ENCODE measurements at regions not wholly inside any gene's neighbourhood (a gene's known extent, or its start where the extent isn't known, plus 50 kb on each side); places are given as distances from the start of the nearest gene placed in this dataset.

- Histone ChIP-seq H3K4me1 (no peaks in the 10 kb centered on the region), H3K9me3 (0 out of 2 replicates have a peak, but pooled peaks cover 10% of the 10 kb centered on the region), H3K27me3 (replicated peaks; ENCODE audit: control insufficient read depth, insufficient read depth, low read length) (no peaks in the 10 kb centered on the region), H3K36me3 (ENCODE audit: control insufficient read depth, insufficient read depth, low read length) (no peaks in the 10 kb centered on the region), H3K4me3 (ENCODE audit: low read depth, low read length) (no peak overlapping the region)
- ChIA-PET CTCF (no interaction called here), POLR2A (no interaction called here)
- Mint-ChIP-seq H3K9me3 (ENCODE audit: unreplicated experiment) (no peaks in the 10 kb centered on the region), H3K4me1 (ENCODE audit: low read depth, unreplicated experiment) (no peaks in the 10 kb centered on the region), H3K36me3 (ENCODE audit: insufficient read depth, unreplicated experiment) (no peaks in the 10 kb centered on the region), H3K27me3 (ENCODE audit: insufficient read depth, unreplicated experiment) (peaks cover 5% of the 10 kb centered on the region), H3K27ac (ENCODE audit: unreplicated experiment) (no peak overlapping the region), H3K4me3 (ENCODE audit: unreplicated experiment) (no peak overlapping the region)
- TF ChIP-seq CTCF (IDR thresholded peaks at IDR 0.05; ENCODE audit: insufficient read depth in 1 of 2, low read depth in 1 of 2, low read length in 1 of 2, severe bottlenecking in 1 of 2, unreplicated experiment in 1 of 2): no peak
- no peak for DNase-seq
- intact Hi-C loops (cut with micrococcal nuclease; ENCODE audit: unreplicated experiment): no loop called here
- no TSS peak for BruUV-seq (replicated peaks)
Observed at GRCh38 chr20:55744896-55745295, 260.4 kb downstream of the CBLN4 start.

- H3K4me3 ChIP-seq (ENCODE audit: low read depth, low read length): no peak overlapping the region
- H3K36me3 ChIP-seq (ENCODE audit: control insufficient read depth, insufficient read depth, low read length): no peaks in the 10 kb centered on the region
- H3K27ac Mint-ChIP-seq (ENCODE audit: unreplicated experiment): no peak overlapping the region
- no peaks in the 10 kb centered on the region for H3K4me1 ChIP-seq
- 0 out of 2 replicates have a peak, but pooled peaks cover 10% of the 10 kb centered on the region for H3K9me3 ChIP-seq
- no peak for DNase-seq
- CTCF ChIA-PET: no interaction called here
- H3K27me3 Mint-ChIP-seq (ENCODE audit: insufficient read depth, unreplicated experiment): peaks cover 5% of the 10 kb centered on the region
- H3K4me3 Mint-ChIP-seq (ENCODE audit: unreplicated experiment): no peak overlapping the region
- no peaks in the 10 kb centered on the region for H3K36me3 Mint-ChIP-seq (ENCODE audit: insufficient read depth, unreplicated experiment)
- POLR2A ChIA-PET: no interaction called here
- intact Hi-C loops (cut with micrococcal nuclease; ENCODE audit: unreplicated experiment): no loop called here
- TF ChIP-seq CTCF (IDR thresholded peaks at IDR 0.05; ENCODE audit: insufficient read depth in 1 of 2, low read depth in 1 of 2, low read length in 1 of 2, severe bottlenecking in 1 of 2, unreplicated experiment in 1 of 2): no peak
- no peaks in the 10 kb centered on the region for H3K27me3 ChIP-seq (replicated peaks; ENCODE audit: control insufficient read depth, insufficient read depth, low read length)
- H3K9me3 Mint-ChIP-seq (ENCODE audit: unreplicated experiment): no peaks in the 10 kb centered on the region
- no peaks in the 10 kb centered on the region for H3K4me1 Mint-ChIP-seq (ENCODE audit: low read depth, unreplicated experiment)
- no TSS peak for BruUV-seq (replicated peaks)
Observed at GRCh38 chr20:55741801-55742200, 263.5 kb downstream of the CBLN4 start.

- H3K27me3 ChIP-seq (replicated peaks; ENCODE audit: control insufficient read depth, insufficient read depth, low read length): no peaks in the 10 kb centered on the region
- POLR2A ChIA-PET: no interaction called here
- intact Hi-C loops (cut with micrococcal nuclease; ENCODE audit: unreplicated experiment): no loop called here
- peaks cover 9% of the 10 kb centered on the region for H3K9me3 Mint-ChIP-seq (ENCODE audit: unreplicated experiment)
- DNase-seq: no peak
- H3K36me3 ChIP-seq (ENCODE audit: control insufficient read depth, insufficient read depth, low read length): no peaks in the 10 kb centered on the region
- BruUV-seq (replicated peaks): no TSS peak
- CTCF ChIA-PET: no interaction called here
- no peak overlapping the region for H3K4me3 ChIP-seq (ENCODE audit: low read depth, low read length)
- TF ChIP-seq CTCF (IDR thresholded peaks at IDR 0.05; ENCODE audit: insufficient read depth in 1 of 2, low read depth in 1 of 2, low read length in 1 of 2, severe bottlenecking in 1 of 2, unreplicated experiment in 1 of 2): no peak
- H3K36me3 Mint-ChIP-seq (ENCODE audit: insufficient read depth, unreplicated experiment): no peaks in the 10 kb centered on the region
- H3K4me1 Mint-ChIP-seq (ENCODE audit: low read depth, unreplicated experiment): no peaks in the 10 kb centered on the region
- H3K9me3 ChIP-seq: 0 out of 2 replicates have a peak, but pooled peaks cover 10% of the 10 kb centered on the region
- H3K4me3 Mint-ChIP-seq (ENCODE audit: unreplicated experiment): no peak overlapping the region
- no peaks in the 10 kb centered on the region for H3K4me1 ChIP-seq
- H3K27me3 Mint-ChIP-seq (ENCODE audit: insufficient read depth, unreplicated experiment): peaks cover 5% of the 10 kb centered on the region
- H3K27ac Mint-ChIP-seq (ENCODE audit: unreplicated experiment): no peak overlapping the region
Observed at GRCh38 chr20:55740076-55740475, 265.2 kb downstream of the CBLN4 start.

All from Caco-2 (cell line).